Fibroblast of lung (primary cell): ENCODE measurements at regions not wholly inside any gene's neighbourhood (a gene's known extent, or its start where the extent isn't known, plus 50 kb on each side); places are given as distances from the start of the nearest gene placed in this dataset.

Experiments used
- EZH2 ChIP-seq: IDR thresholded peaks from 2 replicates; pipeline ENCODE4 v1.5.1; 2012; ENCODE audit warnings: low read length, control low read depth, mild to moderate bottlenecking; ENCODE audit errors: missing control alignments
- TF ChIP-seq, protein P1 (sequence below), 2 donors: IDR thresholded peaks in 1 of 2; conservative IDR thresholded peaks in 1 of 2; 1 replicate in 1 of 2; 2 replicates in 1 of 2; pipeline ENCODE4 v1.5.1; 2011 to 2012; ENCODE audit warnings: low read length in 2 of 2, control low read depth in 1 of 2, inconsistent platforms in 1 of 2, low read depth in 1 of 2, mild to moderate bottlenecking in 1 of 2

DNA sequence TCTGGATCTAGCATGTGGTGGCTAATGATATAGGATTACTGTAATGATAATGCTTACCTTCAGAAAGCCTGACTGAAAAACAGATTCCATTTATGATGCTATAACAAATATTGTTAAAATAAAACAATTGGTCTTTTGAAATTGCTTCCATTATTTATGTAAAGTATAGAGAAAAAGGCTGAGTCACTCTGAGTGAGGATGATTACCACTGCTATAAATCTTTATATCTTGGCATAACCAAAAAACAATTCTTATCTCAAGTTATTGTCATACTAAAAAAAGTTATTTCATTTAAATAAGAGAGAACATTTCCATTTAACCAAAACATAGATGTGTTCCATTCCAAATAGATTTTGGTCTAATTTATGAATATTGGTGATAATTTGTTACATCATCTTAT, 53.0 kb upstream of the DST start:
- TF ChIP-seq, protein P1, sequence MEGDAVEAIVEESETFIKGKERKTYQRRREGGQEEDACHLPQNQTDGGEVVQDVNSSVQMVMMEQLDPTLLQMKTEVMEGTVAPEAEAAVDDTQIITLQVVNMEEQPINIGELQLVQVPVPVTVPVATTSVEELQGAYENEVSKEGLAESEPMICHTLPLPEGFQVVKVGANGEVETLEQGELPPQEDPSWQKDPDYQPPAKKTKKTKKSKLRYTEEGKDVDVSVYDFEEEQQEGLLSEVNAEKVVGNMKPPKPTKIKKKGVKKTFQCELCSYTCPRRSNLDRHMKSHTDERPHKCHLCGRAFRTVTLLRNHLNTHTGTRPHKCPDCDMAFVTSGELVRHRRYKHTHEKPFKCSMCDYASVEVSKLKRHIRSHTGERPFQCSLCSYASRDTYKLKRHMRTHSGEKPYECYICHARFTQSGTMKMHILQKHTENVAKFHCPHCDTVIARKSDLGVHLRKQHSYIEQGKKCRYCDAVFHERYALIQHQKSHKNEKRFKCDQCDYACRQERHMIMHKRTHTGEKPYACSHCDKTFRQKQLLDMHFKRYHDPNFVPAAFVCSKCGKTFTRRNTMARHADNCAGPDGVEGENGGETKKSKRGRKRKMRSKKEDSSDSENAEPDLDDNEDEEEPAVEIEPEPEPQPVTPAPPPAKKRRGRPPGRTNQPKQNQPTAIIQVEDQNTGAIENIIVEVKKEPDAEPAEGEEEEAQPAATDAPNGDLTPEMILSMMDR (conservative IDR thresholded peaks at IDR 0.05 in 1 of 2, IDR thresholded peaks at IDR 0.05 in 1 of 2; ENCODE audit: low read depth in 1 of 2, low read length in 2 of 2), result no peak
- no peak for TF ChIP-seq EZH2
